ENCODE measurements at regions not wholly inside any gene's neighbourhood (a gene's known extent, or its start where the extent isn't known, plus 50 kb on each side); places are given as distances from the start of the nearest gene placed in this dataset.

- TF ChIP-seq CTCF (conservative IDR thresholded peaks at IDR 0.05; ENCODE audit: low read depth, low read length) (no peak), EZH2 (IDR thresholded peaks at IDR 0.05; ENCODE audit: low read length, unreplicated experiment) (no peak), EZH2phosphoT487 (IDR thresholded peaks at IDR 0.05; ENCODE audit: borderline replicate concordance, low read length) (no peak)
These were observed 509.9 kb upstream of the TENM4 start for GRCh38 chr11:79950741-79951140.

All from PC-3 (cell line).